GM03348 (cell line): ENCODE measurements at regions not wholly inside any gene's neighbourhood (a gene's known extent, or its start where the extent isn't known, plus 50 kb on each side); places are given as distances from the start of the nearest gene placed in this dataset.
A peak's percentile ranks its signal among the peaks of the same experiment; 100 is the strongest.

Source experiments
- DNase-seq: peaks from one replicate; pipeline ENCODE4 v3.0.0; 2012; ENCODE audit warnings: low spot score

DNA sequence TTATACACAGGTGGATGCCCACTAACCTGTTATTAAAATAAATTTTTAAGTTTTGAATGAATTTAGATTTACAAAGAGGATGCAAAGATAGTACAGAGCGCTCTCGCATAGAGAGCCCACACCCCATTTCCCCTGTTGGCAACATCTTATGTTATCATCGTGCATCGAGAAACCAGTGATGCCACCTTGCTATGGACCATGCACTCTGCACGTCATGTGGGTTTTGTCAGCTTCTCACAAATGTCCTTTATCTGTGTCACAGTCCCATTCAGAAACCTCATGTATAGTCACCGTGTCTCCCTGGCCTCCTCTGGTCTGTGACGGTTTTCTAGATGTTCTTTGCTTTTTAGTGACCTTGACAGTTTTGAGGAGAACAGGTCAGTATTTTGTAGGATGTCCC lies 60.0 kb downstream of the ING1 start:
- no peak for DNase-seq

GRCh38 chr13:110774051-110774450 lies 60.6 kb downstream of the ING1 start:
- no peak for DNase-seq

- DNase-seq, result no peak
Observed at GRCh38 chr13:110774490-110774889, 61.0 kb downstream of the ING1 start.

- DNase-seq, result no peak
Observed at GRCh38 chr13:110775576-110775975, 62.1 kb downstream of the ING1 start.

DNA sequence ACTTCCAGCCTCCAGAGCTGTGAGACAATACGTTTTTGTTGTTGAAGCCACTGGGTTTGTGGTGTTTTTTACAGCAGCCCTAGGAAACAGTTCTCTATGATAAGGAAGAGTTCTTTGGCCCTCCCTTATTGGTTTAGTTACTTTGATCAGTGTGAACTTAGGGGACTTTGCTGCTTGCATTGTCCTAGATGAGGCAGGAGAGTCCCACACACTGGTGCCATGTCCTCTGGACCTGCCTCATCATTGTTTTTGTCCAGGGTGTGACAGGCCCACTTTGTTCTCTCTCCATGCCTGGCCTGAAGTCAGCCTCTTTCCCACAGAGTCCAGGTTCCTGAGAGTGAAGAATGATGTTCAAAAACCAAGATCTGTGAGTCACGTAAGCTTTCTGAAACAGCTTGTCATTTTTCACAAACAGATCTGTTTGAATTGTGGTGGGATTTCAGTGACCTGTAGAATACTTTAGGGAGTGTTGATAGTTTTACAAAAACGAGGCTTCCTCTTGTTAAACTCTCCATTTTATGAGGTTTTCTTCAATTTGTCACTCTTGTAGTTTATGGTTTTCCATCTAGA lies 63.8 kb downstream of the ING1 start:
- no peak for DNase-seq

DNA sequence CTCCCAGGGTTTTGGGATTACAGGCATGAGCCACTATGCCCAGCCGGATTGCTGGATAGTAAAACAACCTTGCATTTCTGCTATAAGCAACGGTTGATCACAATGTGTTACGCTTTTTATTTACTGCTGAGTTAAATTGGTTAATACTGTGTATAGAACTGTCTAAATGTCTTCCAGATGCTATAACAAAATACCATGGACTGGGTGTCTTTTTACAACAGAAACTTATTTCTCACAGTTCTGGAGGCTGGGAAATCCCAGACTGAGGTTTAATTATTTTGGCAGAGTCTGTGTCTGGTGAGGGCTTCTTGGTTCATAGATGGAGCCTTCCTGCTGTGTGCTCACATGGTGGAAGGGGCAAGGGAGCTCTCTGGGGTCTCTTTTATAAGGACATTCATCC lies 65.5 kb downstream of the ING1 start:
- no peak for DNase-seq

GRCh38 chr13:110780422-110780821 lies 66.9 kb downstream of the ING1 start:
- DNase-seq, result peak; percentile 22

DNA sequence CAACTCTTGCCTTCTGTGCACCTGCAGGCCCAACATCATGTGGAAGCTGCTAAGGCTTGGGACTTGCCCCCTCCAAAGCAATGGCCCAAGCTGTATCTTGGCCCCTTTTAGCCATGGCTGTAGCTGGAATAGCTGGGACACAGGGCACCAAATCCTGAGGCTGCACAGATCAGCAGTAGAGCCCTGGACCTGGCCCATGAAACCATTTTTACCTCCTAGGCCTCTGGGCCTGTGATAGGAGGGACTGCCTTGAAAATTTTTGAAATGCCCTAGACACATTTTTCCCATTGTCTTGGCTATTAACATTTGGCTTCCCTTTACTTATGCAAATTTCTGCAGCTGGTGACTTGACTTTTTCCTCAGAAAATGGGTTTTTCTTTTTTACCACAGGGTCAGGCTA lies 68.7 kb downstream of the ING1 start:
- no peak for DNase-seq

DNA sequence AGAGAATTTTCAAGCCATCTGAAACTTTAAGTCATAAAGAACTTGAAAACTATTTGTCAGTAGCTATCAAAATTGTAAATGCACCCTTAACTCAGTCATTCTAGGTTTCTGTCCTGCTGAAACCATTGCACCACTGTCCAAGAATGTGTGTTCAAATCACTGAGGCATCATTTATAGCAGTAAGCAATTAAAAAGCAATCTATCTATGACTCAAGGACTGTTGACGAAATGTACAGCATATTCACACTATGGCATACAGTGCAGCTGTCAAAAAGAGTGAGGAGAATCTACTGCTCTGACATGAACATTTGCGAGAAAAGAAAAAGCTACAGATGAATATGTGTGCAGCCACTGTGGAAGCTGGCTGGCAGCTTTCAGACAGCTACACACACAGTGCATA lies 71.2 kb downstream of the ING1 start:
- DNase-seq, result no peak

DNA sequence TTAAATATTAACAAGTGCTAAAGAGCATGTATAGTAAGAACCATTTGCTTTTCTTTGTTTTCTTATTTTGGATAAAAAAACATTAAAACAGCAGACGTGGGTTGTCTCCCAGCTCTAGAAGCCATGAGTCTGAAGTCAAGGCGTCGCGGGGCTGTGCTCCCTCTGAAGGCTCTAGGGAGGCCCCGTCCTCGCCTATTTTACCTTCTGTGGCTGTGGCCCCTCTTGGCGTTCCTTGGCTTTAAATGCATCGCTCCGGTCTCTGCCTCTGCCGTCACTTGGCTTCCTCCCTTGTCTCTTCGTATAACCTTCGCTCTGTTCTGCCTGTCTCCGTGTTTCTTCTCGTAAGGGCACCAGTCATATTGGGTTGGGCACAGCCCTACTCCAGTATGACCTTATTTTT lies 75.3 kb downstream of the ING1 start:
- no peak for DNase-seq

GRCh38 chr13:110789871-110790270 lies 76.4 kb downstream of the ING1 start:
- no peak for DNase-seq

DNA sequence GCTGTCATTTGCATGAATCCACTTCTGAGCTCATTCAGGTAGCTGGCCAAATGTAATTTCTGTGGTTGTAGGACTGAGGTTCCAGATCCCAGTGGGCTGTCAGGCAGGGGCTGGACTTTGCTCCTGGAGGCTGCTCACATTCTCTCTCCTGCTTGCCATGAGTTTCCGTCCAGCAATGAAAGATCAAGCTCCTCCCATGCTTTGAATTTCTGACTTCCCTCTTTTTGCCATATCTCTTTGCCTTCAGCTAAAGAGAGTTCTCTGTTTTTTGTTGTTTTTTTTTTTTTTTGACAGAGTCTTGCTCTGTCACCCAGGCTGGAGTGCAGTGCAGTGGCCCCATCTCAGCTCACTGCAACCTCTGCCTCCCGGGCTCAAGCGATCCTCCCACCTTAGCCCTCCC lies 76.9 kb downstream of the ING1 start:
- no peak for DNase-seq

DNA sequence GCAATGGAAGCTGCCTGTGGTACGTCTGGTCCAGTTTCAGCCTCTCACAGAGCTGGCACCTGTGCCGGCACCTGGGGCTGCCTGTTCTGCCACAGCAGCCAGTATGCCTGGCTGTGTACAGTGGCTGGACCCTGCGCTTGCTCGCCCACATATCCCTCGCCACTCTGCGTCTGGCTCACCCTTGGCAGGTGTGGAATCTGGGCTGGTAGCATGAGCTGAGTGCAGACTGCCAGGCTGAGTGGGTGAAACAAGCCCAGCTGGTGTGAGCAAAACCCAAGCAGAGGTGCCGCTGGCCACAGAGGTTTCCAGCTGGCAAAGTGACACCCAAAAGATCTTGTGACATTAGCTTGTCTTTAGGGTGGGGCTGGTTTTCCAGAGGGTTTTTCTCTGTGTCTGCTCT lies 80.7 kb downstream of the ING1 start:
- no peak for DNase-seq

DNA sequence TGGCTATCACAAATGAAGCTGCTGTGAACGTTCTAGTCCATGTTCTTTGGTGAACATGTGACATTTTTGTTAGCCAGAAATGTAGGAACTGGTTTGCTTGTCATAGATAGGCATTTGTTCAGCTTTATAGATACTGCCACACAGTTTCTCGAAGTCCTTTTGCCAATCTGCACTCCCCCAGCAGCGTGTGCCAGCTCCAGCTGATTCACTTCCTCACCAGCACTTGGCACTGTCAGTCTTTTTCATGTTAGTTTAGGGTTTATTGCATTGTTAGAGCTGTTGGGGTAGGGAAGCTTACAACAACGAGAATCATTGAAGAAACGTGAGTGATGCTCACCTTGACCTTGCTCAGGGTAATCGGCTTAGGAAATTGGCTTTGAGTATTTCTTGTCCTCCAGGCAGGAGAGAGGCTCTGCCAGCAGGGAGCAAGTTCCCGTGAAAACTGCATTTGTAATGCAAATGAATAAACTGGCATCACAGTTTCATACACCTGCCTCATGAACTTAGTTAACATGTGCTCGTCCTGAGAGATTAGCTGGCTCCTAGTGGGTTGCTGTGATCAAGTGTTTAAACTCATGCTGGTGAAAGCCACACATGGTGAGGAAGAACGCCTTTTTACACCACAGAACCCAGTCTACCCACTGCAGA lies 83.9 kb downstream of the ING1 start:
- no peak for DNase-seq

DNA sequence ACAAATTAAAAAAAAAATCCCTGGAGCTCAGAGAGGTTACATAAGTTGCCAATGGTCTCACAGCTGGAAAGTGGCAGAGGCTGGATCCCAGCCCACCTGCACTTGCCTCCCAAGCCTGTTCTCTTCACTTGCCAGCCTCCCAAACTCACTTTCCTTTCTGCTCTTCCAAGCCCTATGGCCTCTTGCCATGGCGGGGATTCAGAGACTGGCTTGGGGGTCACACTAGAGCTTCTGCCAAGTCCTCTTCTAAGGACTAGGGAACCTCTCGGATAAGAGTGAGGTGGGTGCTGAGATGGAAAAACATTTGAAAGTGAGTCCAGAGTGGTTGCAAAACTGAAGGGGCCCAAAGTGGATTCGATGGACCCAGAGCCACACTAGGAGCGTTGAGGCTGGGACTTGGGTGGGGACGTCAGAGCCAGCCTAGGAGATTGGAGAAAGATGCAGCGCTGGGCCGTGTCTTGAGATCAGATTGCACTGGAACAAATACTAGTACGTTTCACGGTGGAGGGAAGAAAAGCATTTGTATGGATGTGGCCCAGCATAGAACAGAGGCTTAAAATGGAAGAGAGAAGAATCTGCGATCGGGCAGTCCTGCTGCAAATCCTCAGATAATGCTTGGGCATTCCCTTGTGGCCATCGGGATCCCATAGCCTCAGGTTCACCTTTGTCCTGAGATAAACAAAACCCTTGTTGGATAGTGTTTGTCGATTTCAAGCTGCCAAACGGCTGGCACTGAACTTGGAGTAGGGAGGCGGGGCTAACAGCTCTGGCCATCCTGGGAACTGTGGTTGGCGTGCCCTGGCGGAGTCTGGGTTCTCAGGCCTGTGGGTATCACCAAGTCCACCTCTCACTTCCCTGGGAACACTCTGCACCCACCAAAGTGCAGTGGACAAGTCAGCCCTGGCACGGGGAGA lies 84.8 kb downstream of the ING1 start:
- no peak for DNase-seq

DNA sequence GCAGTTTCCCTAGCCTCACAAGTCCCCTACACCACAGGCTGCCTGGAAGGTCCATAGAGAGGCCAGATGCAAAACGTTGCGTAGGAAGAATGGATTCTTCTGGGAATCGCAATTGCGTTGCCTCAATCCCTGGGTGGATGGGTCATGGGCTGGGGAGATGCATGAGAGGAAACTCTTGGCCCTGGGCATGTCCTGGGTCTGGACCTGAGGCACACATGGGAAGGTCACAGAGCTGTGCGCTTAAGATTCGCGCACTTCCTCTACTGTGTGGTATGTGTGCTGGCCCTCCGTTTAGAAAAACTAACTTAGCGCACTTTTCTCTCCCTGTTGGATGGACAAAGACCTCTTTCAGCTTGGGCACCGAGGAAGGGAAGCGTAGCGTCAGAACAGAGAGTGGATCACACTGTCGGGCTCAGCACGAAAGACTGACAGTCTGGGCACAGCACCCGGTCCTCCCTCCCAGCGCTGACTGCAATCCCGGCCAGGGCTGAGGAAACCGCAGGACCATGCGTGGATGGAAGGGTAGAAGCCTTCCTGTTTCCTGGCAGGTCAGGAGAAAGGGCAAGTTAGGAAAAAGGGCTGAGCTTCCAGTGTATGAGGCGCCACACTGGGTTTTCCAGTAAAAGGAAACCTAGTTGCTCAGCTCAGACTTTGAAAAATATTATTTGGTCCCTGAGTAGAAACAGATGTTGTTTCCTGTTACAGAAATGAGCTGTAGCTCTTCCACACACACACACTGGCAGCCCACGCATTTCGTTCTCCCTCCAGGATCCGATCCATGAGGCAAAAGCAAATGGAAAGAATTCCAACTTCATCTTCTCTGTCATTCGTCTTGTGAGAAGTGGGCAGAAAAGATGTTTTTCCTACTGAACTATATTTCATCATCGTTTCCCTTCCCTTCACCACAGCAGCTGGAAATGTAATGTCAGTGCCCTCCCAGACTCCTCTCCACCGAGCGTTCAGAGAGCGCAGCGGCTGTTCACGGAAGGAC lies 86.0 kb downstream of the ING1 start:
- peak; percentile 86 for DNase-seq

GRCh38 chr13:110801044-110801443 lies 87.5 kb downstream of the ING1 start:
- DNase-seq, result no peak

DNA sequence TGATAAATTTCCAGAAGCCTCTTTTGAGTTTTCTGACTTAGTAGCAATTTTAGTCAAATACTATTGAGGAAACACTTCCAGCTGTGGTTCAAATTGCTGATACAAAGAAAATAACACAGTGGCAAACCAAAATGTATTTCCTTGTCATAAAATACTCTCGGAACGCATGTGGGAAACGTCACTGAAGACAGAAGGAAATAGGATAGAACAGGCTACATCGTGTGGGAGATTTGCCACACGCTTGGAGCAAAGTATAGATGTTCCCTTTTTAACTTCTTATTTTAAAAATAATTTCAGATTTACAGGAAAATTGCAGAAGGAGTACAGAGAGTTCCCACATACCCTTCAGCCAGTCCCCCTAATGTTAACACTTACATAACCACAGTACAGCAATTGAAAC lies 88.8 kb downstream of the ING1 start:
- no peak for DNase-seq

GRCh38 chr13:110806636-110807035 lies 93.1 kb downstream of the ING1 start:
- no peak for DNase-seq

DNA sequence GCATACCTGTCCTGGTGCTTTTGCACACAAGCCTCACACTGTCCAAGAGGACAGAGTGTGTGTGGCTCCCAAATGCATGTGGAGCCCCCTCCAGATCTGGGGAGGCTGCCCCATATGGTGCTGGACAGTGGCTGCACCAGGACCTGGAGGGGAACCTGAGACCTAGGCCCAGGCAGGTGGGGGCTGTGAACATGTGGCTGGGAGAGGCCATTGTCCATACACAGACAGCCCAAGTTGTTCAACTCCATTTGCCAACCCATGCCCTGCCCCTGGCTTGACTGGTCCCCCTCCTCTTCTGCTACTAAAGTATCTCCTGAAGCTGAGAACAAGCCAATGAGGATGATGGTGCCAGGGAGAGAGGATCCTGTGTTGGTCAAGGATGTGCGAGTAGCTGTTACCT lies 94.0 kb downstream of the ING1 start:
- DNase-seq, result no peak

DNA sequence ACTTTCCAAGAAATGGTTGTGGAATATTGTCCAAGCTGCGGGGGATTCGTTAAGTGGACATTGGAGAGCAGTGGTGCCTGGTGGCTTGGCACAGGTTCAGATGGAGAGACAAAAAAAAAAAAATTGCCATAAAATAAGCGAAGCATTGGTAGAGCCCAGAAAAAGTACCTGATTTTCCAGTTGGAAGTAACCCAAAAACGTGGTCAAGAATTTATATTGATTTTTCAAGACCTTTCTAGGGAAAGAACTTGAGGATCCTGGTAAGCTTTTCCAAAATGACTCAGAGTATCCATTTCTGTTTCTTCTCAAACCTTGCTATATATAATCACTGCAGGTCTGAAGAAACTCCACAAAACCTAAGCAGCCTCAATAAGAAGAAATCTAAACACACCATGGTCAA lies 94.6 kb downstream of the ING1 start:
- DNase-seq, result no peak

GRCh38 chr13:110809871-110810486 lies 96.5 kb downstream of the ING1 start:
- no peak for DNase-seq
